ENCODE measurements at regions not wholly inside any gene's neighbourhood (a gene's known extent, or its start where the extent isn't known, plus 50 kb on each side); places are given as distances from the start of the nearest gene placed in this dataset.
"Not testable (repeated sequence)": the region's sequence is repeated elsewhere in the genome, so short reads cannot be mapped to it uniquely, and the experiment has no call there.

- peaks cover 11% of the 10 kb centered on the region for H3K9me3 ChIP-seq
- H3K36me3 ChIP-seq = no peaks in the 10 kb centered on the region
- no peak overlapping the region for H3K27ac ChIP-seq
- H3K27me3 ChIP-seq = no peaks in the 10 kb centered on the region
- H3K4me2 ChIP-seq = no peak overlapping the region
- no peak overlapping the region for H3K4me3 ChIP-seq
- H3K9ac ChIP-seq = no peak overlapping the region
- TF ChIP-seq Cebpa-rat (IDR thresholded peaks at IDR 0.05) = no peak
- H4K20me1 ChIP-seq = no peaks in the 10 kb centered on the region
- no peaks in the 10 kb centered on the region for H3K4me1 ChIP-seq
Measured at GRCh38 chr7:159310457-159311171, 165.9 kb upstream of the VIPR2 start.

GRCh38 chr7:159309214-159309613 lies 164.5 kb upstream of the VIPR2 start:
- not testable (repeated sequence) for H3K9ac ChIP-seq, H4K20me1 ChIP-seq, H3K27me3 ChIP-seq, H3K4me2 ChIP-seq, H3K36me3 ChIP-seq, H3K4me1 ChIP-seq, H3K27ac ChIP-seq, H3K4me3 ChIP-seq, H3K9me3 ChIP-seq

- no peak overlapping the region for H3K4me3 ChIP-seq
- H4K20me1 ChIP-seq = no peaks in the 10 kb centered on the region
- no peak overlapping the region for H3K9ac ChIP-seq
- H3K27ac ChIP-seq = no peak overlapping the region
- no peak for TF ChIP-seq Cebpa-rat (IDR thresholded peaks at IDR 0.05)
- H3K36me3 ChIP-seq = no peaks in the 10 kb centered on the region
- H3K4me1 ChIP-seq = no peaks in the 10 kb centered on the region
- H3K27me3 ChIP-seq = no peaks in the 10 kb centered on the region
- H3K4me2 ChIP-seq = no peak overlapping the region
- H3K9me3 ChIP-seq = peaks cover 8% of the 10 kb centered on the region
Measured at GRCh38 chr7:159306012-159306411, 161.3 kb upstream of the VIPR2 start.

GRCh38 chr7:159305185-159305584 lies 160.5 kb upstream of the VIPR2 start:
- H4K20me1 ChIP-seq, H3K36me3 ChIP-seq, H3K27me3 ChIP-seq, H3K4me1 ChIP-seq, H3K4me3 ChIP-seq, H3K4me2 ChIP-seq, H3K9ac ChIP-seq, H3K27ac ChIP-seq, H3K9me3 ChIP-seq: not testable (repeated sequence)

GRCh38 chr7:159303510-159303909 lies 158.8 kb upstream of the VIPR2 start:
- H3K4me2 ChIP-seq, H3K9me3 ChIP-seq, H4K20me1 ChIP-seq, H3K4me1 ChIP-seq, H3K4me3 ChIP-seq, H3K27ac ChIP-seq, H3K36me3 ChIP-seq, H3K9ac ChIP-seq, H3K27me3 ChIP-seq: not testable (repeated sequence)

GRCh38 chr7:159296093-159296681 lies 151.5 kb upstream of the VIPR2 start:
- 0 out of 2 replicates have a peak, but pooled peaks cover 5% of the 10 kb centered on the region for H3K9me3 ChIP-seq
- no peaks in the 10 kb centered on the region for H3K36me3 ChIP-seq
- no peaks in the 10 kb centered on the region for H3K4me1 ChIP-seq
- H3K27ac ChIP-seq = no peak overlapping the region
- TF ChIP-seq Cebpa-rat (IDR thresholded peaks at IDR 0.05) = no peak
- no peaks in the 10 kb centered on the region for H4K20me1 ChIP-seq
- no peak overlapping the region for H3K4me3 ChIP-seq
- no peak overlapping the region for H3K4me2 ChIP-seq
- H3K27me3 ChIP-seq = no peaks in the 10 kb centered on the region
- H3K9ac ChIP-seq = no peak overlapping the region

- H3K9ac ChIP-seq, H3K27ac ChIP-seq, H3K4me1 ChIP-seq, H4K20me1 ChIP-seq, H3K4me3 ChIP-seq, H3K27me3 ChIP-seq, H3K36me3 ChIP-seq, H3K4me2 ChIP-seq: not testable (repeated sequence)
- peaks cover 18% of the 10 kb centered on the region for H3K9me3 ChIP-seq
Measured at GRCh38 chr7:159286487-159286886, 141.8 kb upstream of the VIPR2 start.

GRCh38 chr7:159281573-159281972 lies 136.9 kb upstream of the VIPR2 start:
- H3K4me2 ChIP-seq = no peak overlapping the region
- H3K27me3 ChIP-seq = no peaks in the 10 kb centered on the region
- TF ChIP-seq Cebpa-rat (IDR thresholded peaks at IDR 0.05) = no peak
- H3K27ac ChIP-seq = no peak overlapping the region
- no peak overlapping the region for H3K9ac ChIP-seq
- H3K36me3 ChIP-seq = no peaks in the 10 kb centered on the region
- H3K4me1 ChIP-seq = peaks cover 13% of the 10 kb centered on the region
- H3K4me3 ChIP-seq = no peak overlapping the region
- no peaks in the 10 kb centered on the region for H4K20me1 ChIP-seq
- peaks cover 20% of the 10 kb centered on the region for H3K9me3 ChIP-seq

- no peak overlapping the region for H3K27ac ChIP-seq
- H3K9ac ChIP-seq = no peak overlapping the region
- TF ChIP-seq Cebpa-rat (IDR thresholded peaks at IDR 0.05) = no peak
- H3K36me3 ChIP-seq = no peaks in the 10 kb centered on the region
- no peaks in the 10 kb centered on the region for H4K20me1 ChIP-seq
- H3K4me1 ChIP-seq = peaks cover 13% of the 10 kb centered on the region
- no peak overlapping the region for H3K4me3 ChIP-seq
- H3K9me3 ChIP-seq = peaks cover 22% of the 10 kb centered on the region
- no peak overlapping the region; the same call in 1 of the 2 replicates for H3K4me2 ChIP-seq
- H3K27me3 ChIP-seq = no peaks in the 10 kb centered on the region
Measured at GRCh38 chr7:159280008-159280407, 135.3 kb upstream of the VIPR2 start.

GRCh38 chr7:159272739-159273138 lies 128.1 kb upstream of the VIPR2 start:
- Histone ChIP-seq H3K9ac (no peak overlapping the region), H3K4me2 (no peak overlapping the region), H3K4me3 (no peak overlapping the region), H3K9me3 (peaks cover 43% of the 10 kb centered on the region), H3K36me3 (no peaks in the 10 kb centered on the region), H4K20me1 (no peaks in the 10 kb centered on the region), H3K27ac (no peak overlapping the region), H3K4me1 (peaks cover 3% of the 10 kb centered on the region), H3K27me3 (no peaks in the 10 kb centered on the region)
- no peak for TF ChIP-seq Cebpa-rat (IDR thresholded peaks at IDR 0.05)

- no peaks in the 10 kb centered on the region for H3K27me3 ChIP-seq
- no peak overlapping the region for H3K4me2 ChIP-seq
- H4K20me1 ChIP-seq = no peaks in the 10 kb centered on the region
- no peak overlapping the region for H3K4me3 ChIP-seq
- H3K36me3 ChIP-seq = no peaks in the 10 kb centered on the region
- H3K4me1 ChIP-seq = no peaks in the 10 kb centered on the region
- TF ChIP-seq Cebpa-rat (IDR thresholded peaks at IDR 0.05) = no peak
- H3K27ac ChIP-seq = no peak overlapping the region
- peaks cover 43% of the 10 kb centered on the region for H3K9me3 ChIP-seq
- no peak overlapping the region for H3K9ac ChIP-seq
Measured at GRCh38 chr7:159271781-159272180, 127.1 kb upstream of the VIPR2 start.
